Gastrocnemius medialis (tissue), 4 donors: ENCODE measurements at regions not wholly inside any gene's neighbourhood (a gene's known extent, or its start where the extent isn't known, plus 50 kb on each side); places are given as distances from the start of the nearest gene placed in this dataset.

Experiments used
- POLR2A ChIP-seq, 2 donors: fragments of 450-650 bp; IDR thresholded peaks; one replicate each; pipeline ENCODE4 v1.6.1; 2017; ENCODE audit warnings: antibody characterized with exemption in 2 of 2, mild to moderate bottlenecking in 2 of 2, moderate library complexity in 2 of 2
- TF ChIP-seq, protein P1 (sequence below), 5 experiments: fragments of 450-650 bp in 3 of 5; fragments of 200-600 bp in 2 of 5; sonication (generic) in 2 of 5; IDR thresholded peaks in 4 of 5; conservative IDR thresholded peaks in 1 of 5; 1 replicate in 4 of 5; 2 replicates in 1 of 5; pipeline ENCODE4 v1.5.1; 2016 to 2019; ENCODE audit warnings: antibody characterized with exemption in 5 of 5, mild to moderate bottlenecking in 3 of 5, moderate library complexity in 3 of 5

- no peak for TF ChIP-seq POLR2A (IDR thresholded peaks at IDR 0.05)
- TF ChIP-seq, protein P1, sequence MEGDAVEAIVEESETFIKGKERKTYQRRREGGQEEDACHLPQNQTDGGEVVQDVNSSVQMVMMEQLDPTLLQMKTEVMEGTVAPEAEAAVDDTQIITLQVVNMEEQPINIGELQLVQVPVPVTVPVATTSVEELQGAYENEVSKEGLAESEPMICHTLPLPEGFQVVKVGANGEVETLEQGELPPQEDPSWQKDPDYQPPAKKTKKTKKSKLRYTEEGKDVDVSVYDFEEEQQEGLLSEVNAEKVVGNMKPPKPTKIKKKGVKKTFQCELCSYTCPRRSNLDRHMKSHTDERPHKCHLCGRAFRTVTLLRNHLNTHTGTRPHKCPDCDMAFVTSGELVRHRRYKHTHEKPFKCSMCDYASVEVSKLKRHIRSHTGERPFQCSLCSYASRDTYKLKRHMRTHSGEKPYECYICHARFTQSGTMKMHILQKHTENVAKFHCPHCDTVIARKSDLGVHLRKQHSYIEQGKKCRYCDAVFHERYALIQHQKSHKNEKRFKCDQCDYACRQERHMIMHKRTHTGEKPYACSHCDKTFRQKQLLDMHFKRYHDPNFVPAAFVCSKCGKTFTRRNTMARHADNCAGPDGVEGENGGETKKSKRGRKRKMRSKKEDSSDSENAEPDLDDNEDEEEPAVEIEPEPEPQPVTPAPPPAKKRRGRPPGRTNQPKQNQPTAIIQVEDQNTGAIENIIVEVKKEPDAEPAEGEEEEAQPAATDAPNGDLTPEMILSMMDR (IDR thresholded peaks at IDR 0.05 in 4 of 5, conservative IDR thresholded peaks at IDR 0.05 in 1 of 5), result no peak
Observed at GRCh38 chr9:86876621-86877196, 70.6 kb downstream of the GAS1 start.
